Forelimb muscle (tissue), 1 donor: ENCODE measurements at regions not wholly inside any gene's neighbourhood (a gene's known extent, or its start where the extent isn't known, plus 50 kb on each side); places are given as distances from the start of the nearest gene placed in this dataset.
"Not testable (repeated sequence)": the region's sequence is repeated elsewhere in the genome, so short reads cannot be mapped to it uniquely, and the experiment has no call there.

Source experiments
- DNase-seq: peaks from one replicate; pipeline ENCODE4 v3.0.0-alpha.2; 2013; ENCODE audit warnings: low read depth

DNA sequence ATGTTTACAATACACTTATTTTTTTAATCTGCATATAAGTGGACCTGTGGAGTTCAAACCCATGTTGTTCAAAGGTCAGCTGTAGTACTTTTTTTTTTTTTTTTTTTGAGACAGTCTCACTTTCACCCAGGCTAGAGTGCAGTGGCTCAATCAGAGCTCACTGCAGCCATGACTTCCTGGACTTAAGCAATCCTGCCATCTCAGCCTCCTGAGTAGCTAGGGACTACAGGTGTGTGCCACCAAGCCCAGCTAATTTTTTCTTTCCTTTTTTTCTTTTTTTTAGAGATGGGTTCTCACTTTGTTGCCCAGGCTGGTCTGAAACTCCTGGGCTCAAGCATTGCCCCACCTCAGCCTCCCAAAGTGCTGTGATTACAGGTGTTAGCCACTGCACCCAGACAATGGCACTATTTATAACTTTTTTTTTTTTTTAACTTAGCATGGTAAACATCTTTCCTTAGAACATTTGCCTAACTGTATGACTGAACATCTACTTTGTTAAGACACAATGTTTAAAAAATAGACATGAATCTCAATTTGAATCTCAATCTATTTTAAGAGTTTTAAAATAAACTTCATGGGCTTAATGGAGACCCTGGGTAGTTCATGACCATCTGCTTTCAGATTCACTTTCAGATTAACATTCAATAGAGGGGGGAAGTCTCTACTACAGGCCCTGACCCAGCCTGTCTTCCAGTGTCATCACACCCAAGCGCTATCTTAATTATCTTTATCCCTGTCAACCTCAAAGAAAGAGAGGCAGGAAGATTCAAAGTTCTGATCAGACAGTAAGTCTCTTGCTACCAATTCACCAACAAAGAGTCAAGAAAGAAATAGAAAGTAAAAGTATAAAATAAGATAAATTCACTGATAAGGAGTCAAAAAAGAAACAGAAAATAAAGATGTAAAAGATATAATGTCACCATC is 97.7 kb upstream of the DOCK9 start:
- DNase-seq, result no peak

DNA sequence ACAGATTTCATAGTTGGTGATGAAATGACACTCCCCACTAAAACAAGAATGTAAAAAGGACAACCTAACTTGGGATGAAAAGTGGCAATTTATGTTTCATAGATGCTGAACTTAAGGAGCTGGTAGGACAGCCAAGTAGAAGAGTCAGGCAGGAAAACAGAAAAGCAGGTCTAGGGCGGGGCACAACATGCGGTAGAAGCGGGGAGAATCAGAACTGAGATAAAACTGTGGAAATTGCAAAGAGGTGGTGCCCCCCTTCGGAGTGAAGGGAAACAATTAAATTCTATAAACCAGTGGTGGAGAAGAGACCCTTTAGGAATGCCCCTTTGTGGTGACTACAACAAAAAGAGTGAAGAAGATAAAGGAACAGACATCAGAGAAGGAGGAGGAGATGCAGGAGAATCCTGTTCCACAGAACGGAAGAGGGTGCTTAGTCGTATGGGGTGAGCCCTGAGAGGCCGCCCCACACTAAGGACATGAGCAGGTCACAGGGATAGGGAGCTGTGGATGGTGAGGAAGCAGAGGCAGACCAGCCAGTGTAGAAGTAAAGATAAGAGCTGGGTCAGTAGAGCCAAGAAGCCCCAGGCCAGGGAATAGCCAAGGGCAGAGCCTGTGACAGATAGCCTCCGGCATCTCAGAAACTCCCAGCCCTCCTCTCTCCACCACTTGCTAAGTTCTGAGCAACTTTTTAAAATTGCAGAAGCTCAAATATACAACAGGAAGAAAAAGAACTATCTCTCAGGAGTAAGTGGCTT is 100.3 kb upstream of the DOCK9 start:
- no peak for DNase-seq

DNA sequence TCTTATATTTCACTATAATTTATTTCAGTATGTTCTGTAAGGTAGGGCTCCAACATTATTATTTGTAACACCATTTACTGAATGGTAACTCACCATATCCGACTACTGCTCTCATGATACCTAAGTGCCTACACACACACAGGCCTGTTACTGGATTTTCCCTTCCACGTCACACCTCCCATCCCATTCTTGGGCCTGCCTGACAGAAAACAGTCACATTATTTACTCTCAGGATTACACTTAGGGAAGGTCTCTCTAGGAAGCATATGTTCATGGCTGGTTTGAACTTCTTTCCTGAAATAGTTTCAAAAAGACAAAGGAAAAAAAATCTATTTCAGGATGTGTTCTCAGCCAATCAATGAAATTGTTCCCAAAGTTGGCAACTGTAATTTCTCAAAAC is 102.3 kb upstream of the DOCK9 start:
- no peak for DNase-seq

DNA sequence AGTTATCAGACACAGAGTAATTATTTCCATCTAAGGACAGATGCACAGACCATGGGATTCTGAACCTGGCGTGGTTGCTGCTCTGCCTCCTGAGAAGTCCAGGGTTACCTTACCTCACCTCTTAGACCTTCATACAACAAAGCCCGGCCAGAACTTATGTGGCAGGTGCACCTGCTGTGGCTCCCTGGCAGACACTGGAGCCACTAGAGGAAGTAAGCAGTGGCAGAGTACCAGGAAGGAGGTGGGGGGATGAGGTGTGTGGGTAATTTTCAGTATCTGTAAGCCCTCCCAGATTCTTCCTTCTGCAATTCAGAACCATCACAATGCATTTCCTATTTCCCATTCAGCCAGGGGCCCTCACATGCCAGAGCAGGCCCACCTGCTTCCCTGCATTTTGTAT is 106.1 kb upstream of the DOCK9 start:
- no peak for DNase-seq

DNA sequence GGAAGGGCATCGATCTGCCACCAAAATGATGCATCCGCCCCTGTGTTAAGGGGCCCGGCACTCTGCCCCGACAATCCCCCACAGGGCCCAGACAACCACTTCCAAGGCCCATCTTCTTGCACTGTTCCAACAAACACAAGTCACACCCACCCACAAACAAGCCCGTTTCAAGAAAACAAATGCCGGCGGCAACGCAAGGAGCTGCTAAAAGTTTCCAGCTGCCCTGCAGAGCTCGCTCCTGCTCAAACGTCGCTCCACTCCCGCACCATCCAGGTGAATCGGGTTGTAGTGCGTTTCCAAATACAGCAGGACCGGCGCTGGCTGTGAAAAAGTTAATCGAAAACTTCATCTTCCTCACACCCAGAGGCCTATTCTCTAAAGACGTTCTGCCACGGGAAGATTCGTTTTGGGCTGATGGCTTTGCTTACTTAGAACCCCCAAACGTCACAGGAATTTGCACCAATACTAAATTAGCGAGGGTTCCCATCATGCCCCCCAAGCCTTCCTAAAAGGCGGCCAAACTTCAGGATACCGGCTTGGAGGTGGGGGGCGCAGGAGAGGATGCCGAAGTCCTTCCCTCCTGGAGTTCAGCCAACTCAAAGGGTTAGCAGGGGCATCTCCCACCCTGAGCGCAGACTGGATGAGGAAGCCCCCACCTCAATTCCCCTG is 107.4 kb upstream of the DOCK9 start:
- DNase-seq, result no peak

DNA sequence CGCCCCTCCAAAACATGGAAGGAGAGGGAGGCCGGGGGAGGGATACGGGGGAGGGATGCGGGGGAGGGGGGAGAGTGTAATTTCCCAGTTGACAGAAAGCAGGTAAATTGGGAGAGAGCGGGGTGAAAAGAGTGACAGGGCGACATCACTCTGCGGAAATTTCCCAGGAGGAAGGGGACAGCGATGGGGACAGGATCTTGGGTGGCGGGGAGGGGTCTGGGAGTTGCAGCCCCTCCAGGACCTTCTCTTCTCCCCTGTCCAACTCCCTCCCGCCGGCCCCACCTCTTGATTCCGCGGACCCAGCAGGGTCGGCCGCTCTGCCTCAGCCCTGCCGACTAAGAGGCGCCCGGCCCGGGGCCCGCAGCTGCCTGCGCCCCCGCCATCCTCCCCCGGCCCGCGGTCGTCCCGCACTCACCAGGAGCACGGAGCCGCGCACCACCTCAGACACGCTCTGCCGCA is 108.0 kb upstream of the DOCK9 start:
- DNase-seq, result no peak

DNA sequence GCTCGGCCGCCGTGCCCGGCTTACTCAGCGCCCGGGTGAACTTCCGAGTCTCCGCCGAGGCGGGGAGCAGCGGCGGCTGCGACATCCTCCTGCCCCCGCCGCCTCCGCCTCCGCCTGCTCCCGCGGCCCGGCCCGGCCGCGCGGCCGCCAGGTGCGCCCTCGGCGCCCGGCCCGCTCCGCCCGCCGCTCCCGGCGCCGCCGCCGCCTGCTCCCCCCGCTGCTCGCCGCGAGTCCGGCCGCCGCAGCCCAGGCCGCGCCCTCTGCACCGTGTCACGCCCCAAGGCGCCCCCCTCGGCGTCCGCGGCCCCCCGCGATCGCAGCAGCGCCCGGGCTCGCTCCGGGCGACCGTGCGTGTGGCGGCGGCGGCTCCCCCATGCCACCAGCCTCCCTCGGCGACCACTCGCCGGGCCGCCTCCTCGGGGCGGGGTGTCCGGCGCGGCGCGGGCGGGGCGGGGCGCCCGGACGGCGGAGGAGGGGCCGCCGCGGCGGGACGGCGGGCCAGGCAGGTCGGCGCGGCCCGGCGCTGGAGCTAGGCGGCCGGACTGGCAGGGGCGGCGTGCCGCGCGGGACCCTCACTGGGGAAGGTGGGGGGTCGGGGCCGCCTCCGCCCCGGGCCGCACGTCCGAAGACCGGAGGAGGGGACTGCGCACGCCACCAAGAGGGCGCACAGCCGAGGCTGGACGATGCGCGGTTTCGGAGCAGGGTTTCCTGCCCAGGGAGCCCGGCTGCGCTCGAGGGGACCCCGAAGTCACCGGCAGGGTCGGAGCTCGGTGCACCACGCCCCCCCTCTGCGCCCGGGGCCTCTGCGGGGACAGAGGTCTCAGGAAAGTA is 108.6 kb upstream of the DOCK9 start:
- no peak for DNase-seq

DNA sequence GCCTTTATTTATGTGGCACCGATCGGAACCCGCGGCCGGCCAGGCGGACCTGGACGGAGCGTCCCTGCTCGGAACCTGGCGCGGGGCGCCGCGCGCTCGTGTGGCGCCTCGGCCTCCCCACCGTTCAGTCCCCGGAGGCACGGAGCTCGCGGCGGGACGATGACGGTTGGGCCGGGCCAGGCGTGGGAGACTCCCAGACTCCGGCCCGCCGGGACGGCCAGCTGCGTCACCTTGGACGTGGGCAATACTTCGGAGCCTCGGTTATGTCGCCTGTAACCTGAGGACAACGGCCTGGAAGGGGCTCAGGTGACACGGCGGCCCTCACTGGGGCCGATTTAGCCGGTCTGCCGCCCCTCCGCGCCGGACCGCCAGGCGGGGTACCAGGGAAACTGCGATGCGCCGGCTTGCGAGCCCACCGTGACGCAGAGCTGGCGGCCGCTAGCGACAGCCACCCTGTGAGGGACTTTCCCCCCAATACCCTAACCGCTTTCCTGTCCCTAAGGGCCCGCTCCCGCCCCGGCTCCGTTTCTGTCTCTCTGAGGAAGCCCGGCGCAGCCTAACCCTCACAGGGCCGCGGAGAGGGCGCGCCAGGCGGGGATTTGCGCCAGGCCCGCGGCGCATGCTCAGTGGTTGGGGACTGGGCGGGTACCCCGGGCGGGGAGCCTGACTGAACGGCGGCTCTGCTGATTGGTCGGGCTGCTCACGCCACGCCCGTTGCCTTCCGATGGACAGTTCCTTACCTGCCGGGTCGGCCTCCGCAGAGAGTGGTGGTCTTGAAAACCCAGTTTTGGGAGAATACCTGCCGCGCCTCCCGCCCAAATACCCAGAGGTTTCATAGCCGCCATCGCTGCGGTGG is 109.5 kb upstream of the DOCK9 start:
- peak; percentile 19 for DNase-seq

DNA sequence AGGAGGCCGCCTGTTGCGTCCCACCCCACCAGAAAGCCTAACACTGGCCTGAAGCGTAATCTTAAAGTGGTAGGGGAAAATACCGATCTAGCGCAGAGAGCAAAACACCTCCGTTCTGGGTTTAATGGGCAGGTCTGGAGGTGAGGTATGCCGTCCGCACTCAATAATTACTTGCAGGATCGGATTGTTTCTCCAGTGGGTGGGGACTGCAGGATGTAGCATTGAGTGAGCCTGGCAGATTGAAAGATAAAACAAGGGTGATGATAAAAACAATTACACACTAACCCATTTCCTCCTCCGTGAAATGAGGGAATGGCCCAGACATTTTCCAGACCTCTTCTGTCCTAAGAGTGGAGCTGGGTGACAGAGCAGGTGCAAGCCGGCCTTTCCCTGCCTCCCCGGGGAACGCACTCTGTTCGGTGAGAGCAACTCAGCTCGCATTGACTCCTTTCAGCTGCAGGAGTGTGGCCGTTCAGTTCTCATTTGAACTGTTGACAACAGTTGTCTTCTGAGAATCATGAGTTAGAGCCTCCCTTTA is 110.2 kb upstream of the DOCK9 start:
- DNase-seq, result no peak

DNA sequence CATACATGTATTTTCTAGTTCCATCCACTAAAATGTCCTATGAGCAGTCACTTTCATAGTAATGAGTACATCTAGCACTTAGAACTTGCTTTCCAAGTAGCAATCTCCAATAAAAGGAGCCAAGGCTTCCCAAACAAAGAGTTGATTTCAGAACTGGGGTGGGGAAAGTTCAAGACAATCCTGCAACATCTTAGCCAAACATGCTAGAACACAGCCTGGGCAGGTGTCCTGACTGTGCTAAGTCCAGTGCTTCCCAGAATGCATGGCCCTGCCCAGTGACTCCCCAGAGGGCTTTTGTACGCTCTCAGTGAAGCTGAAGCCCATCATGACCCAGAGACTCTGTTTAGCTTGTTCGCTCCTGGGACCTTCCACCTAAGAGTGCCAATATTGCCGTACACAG is 106.7 kb upstream of the UBAC2 start:
- no peak for DNase-seq

DNA sequence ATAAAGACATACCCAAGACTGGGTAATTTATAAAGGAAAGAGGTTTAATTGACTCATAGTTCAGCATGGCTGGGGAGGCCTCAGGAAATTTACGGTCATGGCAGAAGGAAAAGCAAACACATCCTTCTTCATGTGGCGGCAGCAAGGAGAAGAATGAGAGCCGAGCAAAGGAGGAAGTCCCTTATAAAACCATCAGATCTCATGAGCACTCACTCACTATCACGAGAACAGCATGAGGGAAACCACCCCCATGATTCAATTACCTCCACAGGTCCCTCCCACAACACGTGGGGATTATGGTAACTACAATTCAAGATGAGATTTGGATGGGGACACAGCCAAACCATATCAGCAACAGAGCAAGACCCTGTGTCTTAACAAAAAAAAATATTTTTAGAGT is 98.8 kb upstream of the UBAC2 start:
- DNase-seq, result not testable (repeated sequence)

DNA sequence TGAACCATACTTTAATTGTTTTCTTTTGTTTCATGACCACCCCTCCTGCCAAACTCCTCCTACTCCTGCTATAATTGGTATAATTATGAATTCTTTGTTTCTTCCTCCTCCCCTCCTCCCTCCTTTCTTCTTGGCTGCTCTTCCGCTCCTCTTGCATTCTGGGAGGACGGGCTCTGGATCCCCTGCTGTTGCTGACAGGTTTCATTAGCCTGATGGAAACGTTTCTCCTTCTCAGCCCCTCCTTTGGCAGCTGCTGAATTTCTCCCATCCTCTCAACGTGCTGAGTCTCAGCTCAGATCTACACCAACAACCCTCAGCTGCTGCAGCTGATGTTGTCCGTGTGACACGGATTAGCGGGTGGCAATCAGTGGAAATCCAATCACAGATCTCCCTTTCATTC is 97.1 kb upstream of the UBAC2 start:
- DNase-seq, result peak; percentile 38

DNA sequence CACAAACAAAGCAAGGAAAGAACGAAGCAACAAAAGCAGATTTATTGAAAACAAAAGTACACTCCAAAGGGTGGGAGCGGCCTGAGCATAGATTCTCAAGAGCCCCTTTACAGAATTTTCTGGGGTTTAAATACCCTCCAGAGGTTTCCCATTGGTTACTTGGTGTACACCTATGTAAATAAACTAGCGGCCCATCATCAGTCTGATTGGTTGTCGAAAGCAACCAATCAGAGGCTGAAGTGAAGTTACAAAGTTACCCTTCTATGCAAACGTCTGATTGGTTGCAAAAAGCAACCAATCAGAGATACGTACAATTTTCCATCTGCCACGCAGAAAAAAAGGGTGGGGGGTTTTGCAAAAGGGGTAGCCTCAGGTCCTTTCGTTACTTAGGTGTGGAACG is 96.3 kb upstream of the UBAC2 start:
- DNase-seq, result no peak

DNA sequence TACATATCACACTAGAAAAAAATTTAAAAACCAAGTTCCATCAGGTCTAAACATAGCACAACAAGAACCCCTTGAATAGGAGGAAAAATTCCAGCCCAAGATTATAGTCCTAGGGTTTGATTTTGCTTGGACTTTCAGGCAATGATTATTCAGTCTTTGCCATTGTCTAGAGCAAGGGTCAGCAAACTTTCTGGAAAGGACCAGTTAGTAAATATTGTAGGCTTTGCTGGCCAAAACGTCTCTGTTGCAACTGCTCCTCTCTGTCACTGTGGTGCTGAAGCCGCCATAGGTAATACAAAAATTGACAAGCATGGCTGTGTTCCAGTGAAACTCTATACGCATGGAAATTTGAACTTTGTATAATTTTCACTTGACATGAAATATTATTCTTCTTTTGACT is 95.5 kb upstream of the UBAC2 start:
- DNase-seq, result no peak

DNA sequence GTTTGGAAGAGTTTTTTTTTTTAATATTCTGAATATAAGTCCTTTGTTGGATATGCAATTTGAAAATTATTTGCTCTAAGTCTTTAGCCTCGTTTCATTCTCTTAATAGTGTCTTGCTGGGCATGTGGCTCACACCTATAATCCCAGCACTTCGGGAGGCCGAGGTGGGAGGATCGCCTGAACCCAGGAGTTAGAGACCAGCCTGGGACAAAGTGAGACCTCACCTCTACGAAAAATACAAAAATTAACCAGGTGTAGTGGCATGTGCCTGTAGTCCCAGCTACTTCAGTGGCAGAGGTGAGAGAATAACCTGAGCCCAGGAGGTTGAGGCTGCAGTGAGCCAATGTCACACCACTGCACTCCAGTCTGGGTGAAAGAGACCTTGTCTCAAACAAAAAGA is 87.3 kb upstream of the UBAC2 start:
- no peak for DNase-seq

DNA sequence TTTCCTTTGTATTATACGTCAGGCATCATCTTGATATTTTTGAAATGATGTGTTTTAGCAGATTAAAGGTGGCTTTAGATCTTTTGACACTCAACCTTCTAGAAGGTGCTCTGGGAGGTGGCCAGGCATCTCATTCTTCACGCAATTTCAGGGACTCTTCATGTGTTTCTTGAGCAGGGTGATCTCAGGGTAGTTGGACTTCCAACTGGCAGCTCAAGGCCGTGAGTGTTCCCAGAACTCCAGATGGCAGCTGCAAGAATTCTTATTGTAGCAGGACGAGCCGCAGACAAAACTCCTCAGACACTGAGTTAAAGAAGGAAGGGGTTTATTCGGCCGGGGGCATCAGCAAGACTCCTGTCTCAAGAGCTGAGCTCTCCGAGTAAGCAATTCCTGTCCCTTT is 82.5 kb upstream of the UBAC2 start:
- no peak for DNase-seq

DNA sequence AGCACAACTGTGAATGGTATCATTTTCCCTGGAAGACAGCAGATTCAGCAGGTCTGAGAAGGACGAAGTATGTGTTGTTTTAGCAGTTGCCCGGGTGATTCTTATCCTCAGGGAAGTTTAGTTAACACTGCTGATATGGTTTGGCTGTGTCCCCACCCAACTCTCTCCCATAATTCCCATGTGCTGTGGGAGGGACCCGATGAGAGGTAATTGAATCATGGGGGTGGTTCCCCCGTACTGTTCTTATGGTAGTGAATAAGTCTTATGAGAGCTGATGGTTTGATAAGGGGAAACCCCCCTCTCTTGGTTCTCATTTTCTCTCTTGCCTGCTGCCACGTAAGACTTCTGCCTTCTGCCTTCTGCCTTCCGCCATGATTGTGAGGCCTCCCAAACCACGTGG is 81.0 kb upstream of the UBAC2 start:
- no peak for DNase-seq

DNA sequence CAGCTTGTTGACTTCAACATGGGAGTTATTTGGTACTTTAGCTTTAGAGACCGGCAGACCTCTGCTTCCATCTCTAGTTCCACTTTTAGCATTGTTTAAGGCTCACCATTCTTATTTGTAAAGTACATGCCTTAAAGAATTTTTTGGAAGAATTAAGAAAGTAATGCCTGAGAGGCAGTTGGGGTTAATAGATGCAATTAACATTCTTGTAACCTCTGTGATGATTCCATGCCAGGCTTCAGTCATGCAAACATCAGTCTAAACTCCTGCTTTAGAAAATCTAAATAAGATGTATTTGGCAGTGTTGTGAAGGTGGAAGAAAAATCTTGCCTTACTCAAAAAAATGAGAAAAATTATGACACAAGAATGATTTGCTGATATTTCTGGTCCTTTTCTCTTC is 79.9 kb upstream of the UBAC2 start:
- no peak for DNase-seq

DNA sequence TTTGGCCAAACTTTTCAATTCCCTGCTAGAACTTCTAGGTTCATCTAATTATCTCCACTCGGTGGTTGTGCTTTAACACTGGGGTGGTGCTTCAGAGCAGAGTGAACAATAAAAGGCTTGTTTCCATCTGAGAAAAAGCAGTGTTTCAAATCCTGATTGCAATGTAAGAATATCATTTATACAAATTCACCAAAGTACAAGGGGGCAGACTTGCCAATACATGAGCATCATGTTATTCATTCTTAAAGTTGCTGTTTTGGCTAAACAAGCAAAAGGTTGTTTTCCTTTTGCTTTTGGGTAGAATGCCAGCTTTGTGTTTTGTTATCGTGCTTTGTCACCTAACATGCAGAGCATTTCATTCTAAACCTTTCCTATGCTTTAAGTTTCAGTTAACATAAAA is 78.5 kb upstream of the UBAC2 start:
- no peak for DNase-seq
